ENCODE measurements at regions not wholly inside any gene's neighbourhood (a gene's known extent, or its start where the extent isn't known, plus 50 kb on each side); places are given as distances from the start of the nearest gene placed in this dataset.

DNA sequence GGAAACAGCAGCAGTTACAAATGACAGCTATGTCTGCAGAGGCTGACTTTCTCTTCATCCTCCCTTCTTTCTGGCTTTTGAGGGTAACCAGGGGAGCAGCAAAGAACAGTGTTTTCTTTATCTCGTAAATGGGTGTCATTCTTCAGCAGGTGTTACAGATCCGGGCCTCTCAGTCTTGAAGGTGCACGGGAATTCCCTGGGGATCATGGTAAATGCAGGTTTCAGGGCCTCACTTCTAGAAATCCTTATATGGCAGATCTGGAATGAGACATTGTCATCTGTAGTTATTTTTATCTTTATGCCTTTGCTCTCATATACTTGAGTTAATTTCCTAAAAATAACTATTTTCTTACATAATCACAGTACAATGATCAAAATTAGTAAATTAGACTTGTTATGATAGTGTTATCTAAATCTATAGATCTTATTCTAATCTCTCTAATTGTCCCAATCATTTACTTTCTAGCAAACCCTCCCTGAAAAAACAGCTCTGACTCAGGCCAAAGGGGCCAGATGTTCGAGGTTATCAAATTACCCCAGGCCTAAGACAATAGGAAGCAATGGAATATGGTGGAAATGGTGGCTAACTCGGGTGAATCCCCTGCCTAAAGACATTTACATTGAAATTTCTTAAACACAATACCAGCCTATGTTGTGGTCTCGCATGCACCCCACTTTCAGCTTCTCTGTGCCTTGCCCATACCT lies 145.0 kb downstream of the CAND1 start:
- ATAC-seq = no peak
- Mint-ChIP-seq H3K4me3 (no peak overlapping the region), H3K36me3 (ENCODE audit: insufficient read depth) (peaks cover 2% of the 10 kb centered on the region), H3K4me1 (ENCODE audit: low read depth) (no peaks in the 10 kb centered on the region), H3K9me3 (peaks cover 4% of the 10 kb centered on the region), H3K27me3 (ENCODE audit: low read depth) (no peaks in the 10 kb centered on the region)
- no peak for DNase-seq

DNA sequence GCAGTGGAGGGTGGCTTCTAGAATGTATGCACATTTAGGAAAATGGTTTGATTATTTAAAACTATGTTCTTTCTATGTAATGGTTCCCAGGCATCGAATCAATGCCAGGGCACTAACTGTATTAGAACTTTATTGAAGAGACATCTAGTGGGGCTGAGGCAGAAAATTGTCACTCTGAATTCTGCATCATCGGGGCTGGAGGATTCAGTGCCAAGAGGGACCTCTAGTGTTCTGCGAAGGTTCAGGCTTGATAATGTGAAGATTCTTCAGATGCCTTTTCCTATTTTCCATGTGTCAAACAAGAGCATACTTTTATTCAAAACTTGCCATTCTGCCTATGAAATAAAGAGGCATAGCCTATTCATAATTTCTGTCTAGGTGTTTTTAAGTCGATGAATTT lies 146.3 kb downstream of the CAND1 start:
- DNase-seq (no peak), ATAC-seq (no peak)
- H3K9me3 Mint-ChIP-seq = peaks cover 4% of the 10 kb centered on the region
- H3K36me3 Mint-ChIP-seq (ENCODE audit: insufficient read depth) = peaks cover 2% of the 10 kb centered on the region
- H3K27me3 Mint-ChIP-seq (ENCODE audit: low read depth) = no peaks in the 10 kb centered on the region
- no peaks in the 10 kb centered on the region for H3K4me1 Mint-ChIP-seq (ENCODE audit: low read depth)
- no peak overlapping the region for H3K4me3 Mint-ChIP-seq

GRCh38 chr12:67419810-67420209 lies 150.7 kb downstream of the CAND1 start:
- Mint-ChIP-seq H3K4me1 (ENCODE audit: low read depth) (no peaks in the 10 kb centered on the region), H3K4me3 (no peak overlapping the region), H3K36me3 (ENCODE audit: insufficient read depth) (no peaks in the 10 kb centered on the region), H3K27me3 (ENCODE audit: low read depth) (no peaks in the 10 kb centered on the region), H3K9me3 (no peaks in the 10 kb centered on the region)
- no peak for DNase-seq
- ATAC-seq = no peak

- Mint-ChIP-seq H3K36me3 (ENCODE audit: insufficient read depth) (no peaks in the 10 kb centered on the region), H3K4me1 (ENCODE audit: low read depth) (peaks cover under 1% of the 10 kb centered on the region), H3K27me3 (ENCODE audit: low read depth) (no peaks in the 10 kb centered on the region), H3K4me3 (no peak overlapping the region), H3K9me3 (no peaks in the 10 kb centered on the region)
- no peak for DNase-seq
- no peak for ATAC-seq
These were observed 151.3 kb downstream of the CAND1 start for GRCh38 chr12:67420506-67420905.

DNA sequence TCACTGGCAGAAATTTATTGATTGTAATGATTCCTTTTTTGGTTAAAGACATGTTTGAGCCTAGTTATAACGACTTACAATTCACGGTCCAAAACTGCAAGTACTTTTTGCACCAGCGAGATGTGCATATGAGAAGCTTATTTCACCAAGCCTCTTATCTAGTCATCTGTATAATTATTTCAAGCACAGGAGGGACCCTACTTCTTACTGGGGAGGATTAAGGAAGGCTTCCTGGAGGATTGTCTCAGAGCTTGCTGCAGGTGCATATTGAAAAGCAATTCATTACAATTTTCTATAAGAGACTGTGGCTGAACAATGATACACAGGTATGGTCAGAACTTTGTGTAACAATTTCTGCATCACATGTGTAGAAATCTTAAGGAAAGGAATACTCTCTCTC lies 152.9 kb downstream of the CAND1 start:
- no peaks in the 10 kb centered on the region for H3K36me3 Mint-ChIP-seq (ENCODE audit: insufficient read depth)
- DNase-seq = no peak
- no peaks in the 10 kb centered on the region for H3K9me3 Mint-ChIP-seq
- no peaks in the 10 kb centered on the region for H3K27me3 Mint-ChIP-seq (ENCODE audit: low read depth)
- no peak overlapping the region for H3K4me3 Mint-ChIP-seq
- ATAC-seq = no peak
- H3K4me1 Mint-ChIP-seq (ENCODE audit: low read depth) = peaks cover 7% of the 10 kb centered on the region

- ATAC-seq (no peak), DNase-seq (no peak)
- H3K4me1 Mint-ChIP-seq (ENCODE audit: low read depth) = peaks cover 7% of the 10 kb centered on the region
- H3K36me3 Mint-ChIP-seq (ENCODE audit: insufficient read depth) = no peaks in the 10 kb centered on the region
- H3K4me3 Mint-ChIP-seq = no peak overlapping the region
- H3K27me3 Mint-ChIP-seq (ENCODE audit: low read depth) = no peaks in the 10 kb centered on the region
- H3K9me3 Mint-ChIP-seq = no peaks in the 10 kb centered on the region
These were observed 155.6 kb downstream of the CAND1 start for GRCh38 chr12:67424784-67425183.

DNA sequence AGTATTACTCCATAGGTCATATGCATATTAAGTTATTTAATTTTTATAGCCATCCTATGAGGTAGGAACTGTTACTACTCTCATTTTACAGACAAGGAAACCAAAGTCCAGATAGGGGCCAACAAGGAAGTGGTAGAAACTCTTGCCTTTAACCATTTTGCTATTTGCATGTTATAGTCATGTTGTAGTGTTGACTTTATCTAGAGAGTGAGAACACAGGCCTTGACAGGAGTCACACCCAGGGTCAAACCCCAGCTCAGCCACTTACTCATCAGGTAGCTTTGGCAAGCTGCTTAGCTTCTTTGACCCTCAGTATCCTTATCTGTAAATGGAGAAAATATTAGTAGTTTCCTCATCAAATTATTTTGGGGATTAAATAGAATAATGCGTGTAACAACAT lies 156.2 kb downstream of the CAND1 start:
- Mint-ChIP-seq H3K9me3 (no peaks in the 10 kb centered on the region), H3K36me3 (ENCODE audit: insufficient read depth) (no peaks in the 10 kb centered on the region), H3K4me1 (ENCODE audit: low read depth) (peaks cover 7% of the 10 kb centered on the region), H3K4me3 (no peak overlapping the region), H3K27me3 (ENCODE audit: low read depth) (no peaks in the 10 kb centered on the region)
- ATAC-seq = no peak
- no peak for DNase-seq

DNA sequence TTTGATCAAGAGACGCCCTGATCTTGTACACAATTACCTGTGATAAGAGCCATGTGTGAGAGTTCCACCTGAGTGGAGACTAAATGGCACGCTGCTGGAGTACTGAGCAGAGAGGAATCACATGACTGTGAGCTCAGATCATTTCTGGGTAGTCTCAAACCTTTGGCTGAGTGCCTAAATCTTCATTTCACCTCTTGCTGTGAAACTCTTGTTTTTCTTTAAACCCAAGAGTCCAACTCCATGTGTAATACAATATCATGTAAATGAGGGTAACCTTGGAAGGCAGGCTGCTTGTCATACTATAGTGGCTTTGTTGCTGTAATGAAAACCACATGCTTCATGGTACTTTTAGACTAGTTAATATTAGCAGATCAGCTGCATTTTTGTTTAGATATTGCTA lies 156.9 kb downstream of the CAND1 start:
- no peak overlapping the region for H3K4me3 Mint-ChIP-seq
- peaks cover 7% of the 10 kb centered on the region for H3K4me1 Mint-ChIP-seq (ENCODE audit: low read depth)
- H3K36me3 Mint-ChIP-seq (ENCODE audit: insufficient read depth) = no peaks in the 10 kb centered on the region
- no peaks in the 10 kb centered on the region for H3K9me3 Mint-ChIP-seq
- DNase-seq = no peak
- no peaks in the 10 kb centered on the region for H3K27me3 Mint-ChIP-seq (ENCODE audit: low read depth)
- ATAC-seq = no peak

DNA sequence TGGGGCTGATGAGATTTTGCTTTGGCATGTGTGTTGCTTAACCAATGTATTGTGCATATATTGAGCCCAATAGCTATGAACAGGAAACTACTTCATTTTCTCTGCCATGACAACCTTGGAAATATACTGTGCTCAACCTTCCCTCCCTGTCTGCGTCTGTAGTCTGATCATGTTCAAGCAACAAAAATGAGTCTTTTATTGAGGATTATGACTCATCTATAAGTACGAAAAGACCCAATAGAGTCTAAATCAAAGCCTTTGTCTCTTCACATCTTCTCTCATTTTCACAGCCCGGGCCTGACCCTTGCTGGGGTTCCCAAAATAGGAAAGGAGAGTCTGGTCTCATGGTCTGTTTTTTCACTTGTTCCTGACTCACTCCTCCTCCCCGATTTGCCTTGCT lies 158.2 kb downstream of the CAND1 start:
- no peaks in the 10 kb centered on the region for H3K27me3 Mint-ChIP-seq (ENCODE audit: low read depth)

DNA sequence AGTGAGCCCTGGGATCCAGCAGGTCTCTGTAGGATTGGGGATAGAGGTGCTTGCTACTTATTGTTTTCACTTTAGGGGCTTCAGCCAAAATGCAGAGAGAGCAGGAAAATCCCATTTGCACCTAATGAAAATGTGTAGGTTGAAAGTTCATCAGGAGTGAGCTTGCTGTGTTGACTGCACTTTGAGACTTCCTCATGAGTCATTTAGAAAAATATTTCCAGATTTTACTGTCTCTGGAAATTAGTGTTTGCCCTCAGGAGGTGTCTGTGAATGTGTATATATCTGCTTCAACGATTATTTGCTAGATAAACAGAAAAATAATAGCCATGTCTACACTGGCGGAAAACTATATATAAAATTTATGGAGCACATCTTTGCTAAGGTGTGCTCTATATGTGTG lies 159.3 kb downstream of the CAND1 start:
- Mint-ChIP-seq H3K9me3 (no peaks in the 10 kb centered on the region), H3K27me3 (ENCODE audit: low read depth) (no peaks in the 10 kb centered on the region), H3K4me3 (no peak overlapping the region), H3K4me1 (ENCODE audit: low read depth) (peaks cover 7% of the 10 kb centered on the region), H3K36me3 (ENCODE audit: insufficient read depth) (no peaks in the 10 kb centered on the region)
- DNase-seq (no peak), ATAC-seq (no peak)

More for the DNA sequence above, 158.2 kb downstream of the CAND1 start:
- Mint-ChIP-seq H3K9me3 (no peaks in the 10 kb centered on the region), H3K4me1 (ENCODE audit: low read depth) (peaks cover 7% of the 10 kb centered on the region), H3K36me3 (ENCODE audit: insufficient read depth) (no peaks in the 10 kb centered on the region), H3K4me3 (no peak overlapping the region)
- DNase-seq = no peak
- no peak for ATAC-seq

- Mint-ChIP-seq H3K4me1 (ENCODE audit: low read depth) (peaks cover 6% of the 10 kb centered on the region), H3K36me3 (ENCODE audit: insufficient read depth) (no peaks in the 10 kb centered on the region), H3K27me3 (ENCODE audit: low read depth) (no peaks in the 10 kb centered on the region), H3K9me3 (no peaks in the 10 kb centered on the region), H3K4me3 (no peak overlapping the region)
- DNase-seq (no peak), ATAC-seq (no peak)
These were observed 161.7 kb downstream of the CAND1 start for GRCh38 chr12:67430708-67431335.

- no peak overlapping the region for H3K4me3 Mint-ChIP-seq
- no peaks in the 10 kb centered on the region for H3K36me3 Mint-ChIP-seq (ENCODE audit: insufficient read depth)
- no peaks in the 10 kb centered on the region for H3K27me3 Mint-ChIP-seq (ENCODE audit: low read depth)
- no peak for ATAC-seq
- no peak for DNase-seq
- H3K9me3 Mint-ChIP-seq = no peaks in the 10 kb centered on the region
- peaks cover 3% of the 10 kb centered on the region for H3K4me1 Mint-ChIP-seq (ENCODE audit: low read depth)
These were observed 162.4 kb downstream of the CAND1 start for GRCh38 chr12:67431411-67432020.

DNA sequence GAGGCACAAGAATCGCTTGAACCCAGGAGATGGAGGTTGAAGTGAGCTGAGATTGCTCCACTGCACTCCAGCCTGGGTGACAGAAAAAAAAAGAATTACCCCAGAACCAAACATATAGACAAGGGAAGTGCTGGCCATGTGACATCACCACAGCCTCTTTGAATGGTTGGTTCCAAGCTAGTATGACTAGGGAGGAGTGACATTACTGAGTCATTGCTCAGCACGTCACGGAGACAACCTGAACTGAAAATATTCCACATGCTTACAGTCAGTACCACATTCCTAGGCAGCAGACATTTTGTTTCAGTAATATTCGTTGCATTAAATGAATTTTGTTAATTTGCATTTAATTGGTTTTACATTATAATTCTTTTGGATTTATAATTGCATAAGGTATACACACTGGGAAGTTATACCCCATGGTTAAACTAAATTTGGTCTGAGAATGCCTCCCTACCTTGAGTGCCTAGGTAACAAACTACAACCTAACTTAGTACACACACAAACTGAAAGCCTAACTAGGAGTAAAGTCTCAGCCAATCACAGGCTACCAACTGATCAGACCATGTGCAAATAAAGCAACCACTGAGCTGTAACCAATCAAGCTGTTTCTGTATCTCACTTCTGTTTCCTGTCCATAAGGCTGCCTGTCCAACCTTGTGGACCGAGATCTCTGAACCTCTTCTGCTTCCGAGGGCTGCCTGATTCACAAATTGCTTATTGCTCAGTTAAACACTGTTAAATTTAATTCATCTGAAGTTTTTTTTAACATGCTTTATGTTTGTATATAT lies 164.4 kb downstream of the CAND1 start:
- no peak overlapping the region for H3K4me3 Mint-ChIP-seq
- ATAC-seq (no peak), DNase-seq (no peak)
- H3K36me3 Mint-ChIP-seq (ENCODE audit: insufficient read depth) = no peaks in the 10 kb centered on the region
- peaks cover 11% of the 10 kb centered on the region for H3K4me1 Mint-ChIP-seq (ENCODE audit: low read depth)
- no peaks in the 10 kb centered on the region for H3K27me3 Mint-ChIP-seq (ENCODE audit: low read depth)
- H3K9me3 Mint-ChIP-seq = no peaks in the 10 kb centered on the region

DNA sequence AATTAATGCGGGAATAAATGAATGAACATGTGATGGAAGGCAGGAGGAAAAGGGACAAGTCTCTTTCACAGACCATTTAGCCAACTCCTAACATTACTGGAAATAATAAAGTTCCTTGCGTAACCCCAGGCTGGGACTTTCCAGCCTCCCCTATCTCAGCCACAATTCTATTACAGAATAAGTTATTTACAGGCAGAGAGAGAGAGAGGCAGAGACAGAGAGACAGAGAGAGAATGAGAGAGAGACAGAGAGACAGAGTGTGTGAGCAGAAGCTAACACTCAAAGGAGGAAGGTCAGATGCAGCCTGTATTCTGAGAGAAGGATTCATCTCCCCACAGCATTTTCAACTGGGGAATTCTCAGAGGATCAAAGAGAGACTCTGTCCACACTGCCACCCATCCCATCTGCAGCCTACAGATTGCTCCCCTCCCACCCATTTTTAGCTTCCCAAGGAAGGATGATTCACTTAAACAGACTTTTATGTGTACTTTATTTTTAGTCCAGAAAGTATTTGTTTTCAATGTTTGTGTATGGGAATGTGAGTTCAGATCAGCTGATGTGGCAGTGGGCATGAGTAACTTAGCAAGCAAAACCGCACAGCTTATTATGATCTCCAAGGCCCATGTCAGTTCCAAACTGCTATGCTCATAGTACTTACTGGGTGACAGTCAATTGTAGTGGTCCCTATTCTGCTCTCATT lies 165.7 kb downstream of the CAND1 start:
- Mint-ChIP-seq H3K4me1 (ENCODE audit: low read depth) (peaks cover 11% of the 10 kb centered on the region), H3K27me3 (ENCODE audit: low read depth) (no peaks in the 10 kb centered on the region), H3K36me3 (ENCODE audit: insufficient read depth) (no peaks in the 10 kb centered on the region), H3K9me3 (no peaks in the 10 kb centered on the region), H3K4me3 (no peak overlapping the region)
- DNase-seq (no peak), ATAC-seq (no peak)

Data from activated T-cell treated with anti-CD3 and anti-CD28 coated beads, Interleukin-2, amount 50 U/mL, for 4 hours (primary cell).